A549 (cell line): ENCODE measurements at regions not wholly inside any gene's neighbourhood (a gene's known extent, or its start where the extent isn't known, plus 50 kb on each side); places are given as distances from the start of the nearest gene placed in this dataset.

Experiments
- ATAC-seq, 2 experiments: fragments of 200-7000 bp in 1 of 2; fragments of >200 bp in 1 of 2; cut with Nextera tagmentation in 1 of 2; cut with Tn5 transposase in 1 of 2; 3 replicates each; pipeline versions ENCODE4 v1.8.0 to v1.9.1; 2018 to 2020; ENCODE audit warnings: mild to moderate bottlenecking in 1 of 2, moderate library complexity in 1 of 2
- CTCF ChIA-PET: fragments of 300-600 bp; sonication (Branson Sonifier 250); formaldehyde crosslinking; extraction: SDS; loops from one replicate; lab custom pipeline; 2021; ENCODE audit warnings: antibody characterized with exemption, inconsistent platforms; lab: Yijun Ruan, JAX
- POLR2A ChIA-PET: fragments of 350-600 bp; formaldehyde crosslinking; extraction: SDS; loops from one replicate; lab custom pipeline; 2021; ENCODE audit warnings: antibody characterized with exemption, inconsistent platforms; lab: Yijun Ruan, JAX
- DNase-seq, 2 experiments: peaks; one replicate each; pipeline versions ENCODE4 v3.0.0 to v3.0.0-alpha.2; 2011 to 2016; ENCODE audit warnings: low read depth in 1 of 2, low spot score in 1 of 2
- FAIRE-seq: peaks from 2 replicates; lab custom pipeline; 2011; peaks lifted over from hg19 to GRCh38; lab: Jason Lieb, UNC
- H3K27ac ChIP-seq, 2 experiments: fragments of >200 bp; sonication (Bioruptor Twin); formaldehyde crosslinking; 3 replicates each; pipeline ENCODE4 v1.5.1; 2016 to 2017
- H3K4me1 ChIP-seq: fragments of >200 bp; sonication (Bioruptor Twin); formaldehyde crosslinking; 3 replicates; pipeline ENCODE4 v1.6.1; 2016
- H3K4me2 ChIP-seq: fragments of >200 bp; sonication (Bioruptor Twin); formaldehyde crosslinking; 3 replicates; pipeline ENCODE4 v1.6.1; 2016
- H3K4me3 ChIP-seq: fragments of >200 bp; sonication (Bioruptor Twin); formaldehyde crosslinking; 3 replicates; pipeline ENCODE4 v1.5.1; 2016
- H3K9me3 ChIP-seq: fragments of >200 bp; sonication (Bioruptor Twin); formaldehyde crosslinking; 3 replicates; pipeline ENCODE4 v1.6.1; 2016
- CBX2 ChIP-seq: fragments of 200-600 bp; sonication (generic); IDR thresholded peaks from 2 replicates; pipeline ENCODE4 v1.6.1; 2016; ENCODE audit warnings: low read depth, mild to moderate bottlenecking, borderline replicate concordance
- CEBPB ChIP-seq, 2 experiments: fragments of >200 bp in 1 of 2; sonication (Bioruptor Twin) in 1 of 2; formaldehyde crosslinking in 1 of 2; IDR thresholded peaks; 2 replicates each; pipeline ENCODE4 v1.6.1; 2012 to 2016
- EHMT2 ChIP-seq: fragments of 200-600 bp; sonication (generic); IDR thresholded peaks from 2 replicates; pipeline ENCODE4 v1.6.1; 2016; ENCODE audit warnings: antibody characterized with exemption, low read depth, mild to moderate bottlenecking, moderate library complexity
- EP300 ChIP-seq, 2 experiments: fragments of >200 bp; sonication (Bioruptor Twin); formaldehyde crosslinking; IDR thresholded peaks; 2 replicates in 1 of 2; 3 replicates in 1 of 2; pipeline ENCODE4 v1.6.1; 2016 to 2017
- ESRRA ChIP-seq: fragments of 150-350 bp; IDR thresholded peaks from 2 replicates; pipeline ENCODE4 v1.6.1; 2014; ENCODE audit warnings: mild to moderate bottlenecking, low read length, borderline replicate concordance
- FOSL2 ChIP-seq, 2 experiments: fragments of 450-650 bp in 1 of 2; fragments of >200 bp in 1 of 2; sonication (Bioruptor Twin) in 1 of 2; formaldehyde crosslinking; IDR thresholded peaks; 2 replicates each; pipeline versions ENCODE4 v1.5.0 to v1.6.1; 2016 to 2020; ENCODE audit warnings: mild to moderate bottlenecking in 1 of 2, moderate library complexity in 1 of 2
- HMGXB4 ChIP-seq: fragments of 250-450 bp; sonication (Bioruptor Pico); IDR thresholded peaks from 2 replicates; pipeline ENCODE4 v1.5.0; 2021; ENCODE audit warnings: mild to moderate bottlenecking, moderate library complexity, borderline replicate concordance
- JUNB ChIP-seq: fragments of >200 bp; sonication (Bioruptor Twin); formaldehyde crosslinking; IDR thresholded peaks from 2 replicates; pipeline ENCODE4 v1.6.1; 2016
- KDM1A ChIP-seq: fragments of 200-600 bp; sonication (generic); IDR thresholded peaks from 2 replicates; pipeline ENCODE4 v1.6.1; 2016; ENCODE audit warnings: low read depth, mild to moderate bottlenecking
- KDM5A ChIP-seq: fragments of 200-600 bp; sonication (generic); IDR thresholded peaks from 2 replicates; pipeline ENCODE4 v1.6.1; 2016; ENCODE audit warnings: antibody characterized with exemption, mild to moderate bottlenecking
- MAFK ChIP-seq: fragments of 450-650 bp; IDR thresholded peaks from 2 replicates; pipeline ENCODE4 v1.6.1; 2014; ENCODE audit not compliant: partially characterized antibody
- NR3C1 ChIP-seq: fragments of >200 bp; sonication (Bioruptor Twin); formaldehyde crosslinking; IDR thresholded peaks from 3 replicates; pipeline ENCODE4 v1.6.1; 2017
- PHF8 ChIP-seq: fragments of 200-600 bp; sonication (generic); IDR thresholded peaks from 2 replicates; pipeline ENCODE4 v1.6.1; 2016; ENCODE audit warnings: low read depth, mild to moderate bottlenecking, antibody characterized with exemption, moderate library complexity, borderline replicate concordance
- POLR2AphosphoS2 ChIP-seq: conservative IDR thresholded peaks from 2 replicates; pipeline ENCODE4 v1.6.1; 2012; ENCODE audit warnings: low read length, improper control_type of control experiment, inconsistent platforms
- RAD21 ChIP-seq, 2 experiments: fragments of >200 bp in 1 of 2; sonication (Bioruptor Twin) in 1 of 2; formaldehyde crosslinking in 1 of 2; IDR thresholded peaks in 1 of 2; conservative IDR thresholded peaks in 1 of 2; 2 replicates in 1 of 2; 3 replicates in 1 of 2; pipeline ENCODE4 v1.6.1; 2012 to 2018; ENCODE audit warnings: inconsistent platforms in 1 of 2
- RCOR1 ChIP-seq: fragments of 150-350 bp; IDR thresholded peaks from 2 replicates; pipeline ENCODE4 v1.6.1; 2014; ENCODE audit warnings: antibody characterized with exemption, low read length, low read depth
- RNF2 ChIP-seq: fragments of 200-600 bp; sonication (generic); IDR thresholded peaks from 2 replicates; pipeline ENCODE4 v1.6.1; 2016; ENCODE audit warnings: low read depth, mild to moderate bottlenecking, antibody characterized with exemption, moderate library complexity, borderline replicate concordance
- SREBF2 ChIP-seq: fragments of 450-650 bp; IDR thresholded peaks from 2 replicates; pipeline ENCODE4 v1.6.1; 2014; ENCODE audit warnings: mild to moderate bottlenecking, moderate library complexity
- WGBS: methylation state at CpG from one replicate; pipeline ENCODE4 v1.1.6; 2017; ENCODE audit errors: missing lambda C conversion rate; 5-methylcytosine and 5-hydroxymethylcytosine counted together
- TF ChIP-seq, protein P1 (sequence below): IDR thresholded peaks from 2 replicates; pipeline ENCODE4 v1.6.1; 2012
- TF ChIP-seq, protein P2 (sequence below): fragments of >200 bp; sonication (Bioruptor Twin); formaldehyde crosslinking; IDR thresholded peaks from 3 replicates; pipeline ENCODE4 v1.5.1; 2016
- TF ChIP-seq, protein P3 (sequence below): IDR thresholded peaks from 2 replicates; pipeline ENCODE4 v1.6.1; 2012; ENCODE audit warnings: low read depth, borderline replicate concordance

- no peak overlapping the region for H3K27ac ChIP-seq
- POLR2A ChIA-PET, result no interaction called here
- no peak overlapping the region for H3K4me2 ChIP-seq
- no peaks in the 10 kb centered on the region for H3K4me1 ChIP-seq
- CTCF ChIA-PET, result no interaction called here
- no peak for FAIRE-seq
- no peaks in the 10 kb centered on the region for H3K9me3 ChIP-seq
- 0% methylated on average over 1 of the region's 1 CpG for WGBS
- ATAC-seq, result no peak
- TF ChIP-seq HMGXB4 (no peak), NR3C1 (no peak), EHMT2 (no peak), KDM1A (no peak), POLR2AphosphoS2 (no peak), RCOR1 (no peak)
- TF ChIP-seq, protein P1, sequence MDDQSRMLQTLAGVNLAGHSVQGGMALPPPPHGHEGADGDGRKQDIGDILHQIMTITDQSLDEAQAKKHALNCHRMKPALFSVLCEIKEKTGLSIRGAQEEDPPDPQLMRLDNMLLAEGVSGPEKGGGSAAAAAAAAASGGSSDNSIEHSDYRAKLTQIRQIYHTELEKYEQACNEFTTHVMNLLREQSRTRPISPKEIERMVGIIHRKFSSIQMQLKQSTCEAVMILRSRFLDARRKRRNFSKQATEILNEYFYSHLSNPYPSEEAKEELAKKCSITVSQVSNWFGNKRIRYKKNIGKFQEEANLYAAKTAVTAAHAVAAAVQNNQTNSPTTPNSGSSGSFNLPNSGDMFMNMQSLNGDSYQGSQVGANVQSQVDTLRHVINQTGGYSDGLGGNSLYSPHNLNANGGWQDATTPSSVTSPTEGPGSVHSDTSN, result no peak
- TF ChIP-seq, protein P2, sequence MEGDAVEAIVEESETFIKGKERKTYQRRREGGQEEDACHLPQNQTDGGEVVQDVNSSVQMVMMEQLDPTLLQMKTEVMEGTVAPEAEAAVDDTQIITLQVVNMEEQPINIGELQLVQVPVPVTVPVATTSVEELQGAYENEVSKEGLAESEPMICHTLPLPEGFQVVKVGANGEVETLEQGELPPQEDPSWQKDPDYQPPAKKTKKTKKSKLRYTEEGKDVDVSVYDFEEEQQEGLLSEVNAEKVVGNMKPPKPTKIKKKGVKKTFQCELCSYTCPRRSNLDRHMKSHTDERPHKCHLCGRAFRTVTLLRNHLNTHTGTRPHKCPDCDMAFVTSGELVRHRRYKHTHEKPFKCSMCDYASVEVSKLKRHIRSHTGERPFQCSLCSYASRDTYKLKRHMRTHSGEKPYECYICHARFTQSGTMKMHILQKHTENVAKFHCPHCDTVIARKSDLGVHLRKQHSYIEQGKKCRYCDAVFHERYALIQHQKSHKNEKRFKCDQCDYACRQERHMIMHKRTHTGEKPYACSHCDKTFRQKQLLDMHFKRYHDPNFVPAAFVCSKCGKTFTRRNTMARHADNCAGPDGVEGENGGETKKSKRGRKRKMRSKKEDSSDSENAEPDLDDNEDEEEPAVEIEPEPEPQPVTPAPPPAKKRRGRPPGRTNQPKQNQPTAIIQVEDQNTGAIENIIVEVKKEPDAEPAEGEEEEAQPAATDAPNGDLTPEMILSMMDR, result no peak
- H3K4me3 ChIP-seq, result no peak overlapping the region
- DNase-seq, result no peak
These were observed 135.8 kb upstream of the DSEL start for GRCh38 chr18:67652288-67652687.

- no peak overlapping the region for H3K4me3 ChIP-seq
- DNase-seq (no peak), FAIRE-seq (no peak), ATAC-seq (no peak)
- H3K4me2 ChIP-seq, result no peak overlapping the region
- WGBS, result 2% methylated on average over 4 of the region's 4 CpGs
- H3K4me1 ChIP-seq, result no peaks in the 10 kb centered on the region
- ChIA-PET CTCF (no interaction called here), POLR2A (no interaction called here)
- H3K27ac ChIP-seq, result no peak overlapping the region
- TF ChIP-seq RNF2 (no peak), CEBPB (IDR thresholded peaks at IDR 0.05) (no peak), HMGXB4 (no peak), POLR2AphosphoS2 (no peak), EP300 (IDR thresholded peaks at IDR 0.05) (no peak), KDM5A (no peak), PHF8 (no peak), MAFK (no peak), SREBF2 (no peak), RAD21 (conservative IDR thresholded peaks at IDR 0.05 in 1 of 2, IDR thresholded peaks at IDR 0.05 in 1 of 2) (no peak), CBX2 (no peak), ESRRA (no peak), NR3C1 (no peak), EHMT2 (no peak), JUNB (no peak), FOSL2 (IDR thresholded peaks at IDR 0.05) (no peak), FOSL2 (CRISPR knock-in tag; IDR thresholded peaks at IDR 0.05) (no peak), RCOR1 (no peak)
- TF ChIP-seq, protein P3, sequence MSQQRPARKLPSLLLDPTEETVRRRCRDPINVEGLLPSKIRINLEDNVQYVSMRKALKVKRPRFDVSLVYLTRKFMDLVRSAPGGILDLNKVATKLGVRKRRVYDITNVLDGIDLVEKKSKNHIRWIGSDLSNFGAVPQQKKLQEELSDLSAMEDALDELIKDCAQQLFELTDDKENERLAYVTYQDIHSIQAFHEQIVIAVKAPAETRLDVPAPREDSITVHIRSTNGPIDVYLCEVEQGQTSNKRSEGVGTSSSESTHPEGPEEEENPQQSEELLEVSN, result no peak
- TF ChIP-seq, protein P1, result no peak
- H3K9me3 ChIP-seq, result no peaks in the 10 kb centered on the region
These were observed 134.9 kb upstream of the DSEL start for GRCh38 chr18:67651438-67651837.
